Myocyte (in vitro differentiated cells): ENCODE measurements at regions not wholly inside any gene's neighbourhood (a gene's known extent, or its start where the extent isn't known, plus 50 kb on each side); places are given as distances from the start of the nearest gene placed in this dataset.
"Not testable (repeated sequence)": the region's sequence is repeated elsewhere in the genome, so short reads cannot be mapped to it uniquely, and the experiment has no call there.

Source experiments
- DNase-seq: peaks from one replicate; pipeline ENCODE4 v3.0.0-alpha.2; 2012; ENCODE audit warnings: low read depth

- DNase-seq, result no peak
Measured at GRCh38 chr5:24235946-24236345, 408.8 kb downstream of the CDH10 start.

GRCh38 chr5:24245821-24246220 lies 399.0 kb downstream of the CDH10 start:
- no peak for DNase-seq

DNA sequence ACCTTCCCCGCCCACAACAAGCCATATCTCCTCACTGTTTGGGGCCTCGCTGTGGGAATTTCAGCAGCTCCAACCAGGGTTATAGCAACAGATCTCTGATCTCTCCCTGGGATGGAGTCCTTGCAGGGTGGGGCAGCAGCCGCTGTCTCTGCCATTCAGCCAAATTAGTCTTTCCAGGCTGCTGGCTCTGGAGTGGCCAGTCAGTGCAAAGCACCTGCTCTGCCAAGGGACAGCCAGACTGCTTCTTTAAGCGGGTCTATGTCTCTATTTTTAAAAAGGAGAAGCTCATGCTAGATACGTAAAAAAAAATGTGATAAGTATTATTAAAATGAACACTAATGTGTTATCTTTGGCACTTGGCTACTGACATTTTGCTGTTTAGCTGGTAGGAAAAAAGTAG lies 380.2 kb downstream of the CDH10 start:
- no peak for DNase-seq

GRCh38 chr5:24265306-24265705 lies 379.5 kb downstream of the CDH10 start:
- DNase-seq, result no peak

GRCh38 chr5:24268482-24269056 lies 376.2 kb downstream of the CDH10 start:
- DNase-seq, result no peak

GRCh38 chr5:24271702-24272118 lies 373.1 kb downstream of the CDH10 start:
- not testable (repeated sequence) for DNase-seq

GRCh38 chr5:24272741-24273140 lies 372.0 kb downstream of the CDH10 start:
- no peak for DNase-seq

- DNase-seq, result no peak
Measured at GRCh38 chr5:24280215-24280614, 364.6 kb downstream of the CDH10 start.

DNA sequence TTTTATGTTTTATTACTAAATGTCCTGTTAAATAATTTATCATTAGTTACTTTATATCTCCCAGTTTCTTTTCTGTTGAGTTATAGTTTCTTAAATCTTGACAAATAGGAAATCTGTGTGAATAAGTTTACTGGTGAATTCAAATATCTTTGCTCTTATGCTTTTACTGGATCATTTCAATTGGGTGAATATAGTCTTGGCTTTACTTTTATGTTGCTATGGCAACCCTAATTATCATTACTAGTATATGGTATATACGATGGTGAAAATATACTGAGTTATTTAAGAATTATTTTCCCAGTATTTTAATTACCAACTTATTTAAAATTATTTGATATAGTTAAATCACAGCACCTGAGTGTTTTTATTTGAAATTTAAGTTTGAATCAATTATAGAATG lies 363.0 kb downstream of the CDH10 start:
- DNase-seq, result no peak

GRCh38 chr5:24289582-24290335 lies 355.0 kb downstream of the CDH10 start:
- DNase-seq, result no peak

GRCh38 chr5:24290536-24290935 lies 354.2 kb downstream of the CDH10 start:
- no peak for DNase-seq

DNA sequence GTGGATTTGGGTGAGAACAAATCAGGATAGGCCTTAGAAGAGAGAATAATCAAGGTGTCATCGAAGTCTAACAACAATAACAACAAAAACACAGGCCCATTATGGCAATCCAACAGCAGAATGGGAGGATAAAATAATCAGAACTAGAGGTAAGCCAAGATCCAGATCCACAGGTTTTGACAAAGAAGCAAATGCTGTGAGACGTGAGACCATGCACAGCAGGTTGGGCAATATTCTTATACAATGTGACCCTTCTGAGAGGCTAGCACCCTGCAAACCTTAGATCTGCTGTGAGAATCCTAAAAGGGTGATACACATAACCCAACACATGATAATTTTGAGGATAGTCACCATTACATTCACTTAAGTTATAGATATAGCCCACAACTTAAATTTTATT lies 352.9 kb downstream of the CDH10 start:
- no peak for DNase-seq

- no peak for DNase-seq
Measured at GRCh38 chr5:24294333-24294732, 350.4 kb downstream of the CDH10 start.

DNA sequence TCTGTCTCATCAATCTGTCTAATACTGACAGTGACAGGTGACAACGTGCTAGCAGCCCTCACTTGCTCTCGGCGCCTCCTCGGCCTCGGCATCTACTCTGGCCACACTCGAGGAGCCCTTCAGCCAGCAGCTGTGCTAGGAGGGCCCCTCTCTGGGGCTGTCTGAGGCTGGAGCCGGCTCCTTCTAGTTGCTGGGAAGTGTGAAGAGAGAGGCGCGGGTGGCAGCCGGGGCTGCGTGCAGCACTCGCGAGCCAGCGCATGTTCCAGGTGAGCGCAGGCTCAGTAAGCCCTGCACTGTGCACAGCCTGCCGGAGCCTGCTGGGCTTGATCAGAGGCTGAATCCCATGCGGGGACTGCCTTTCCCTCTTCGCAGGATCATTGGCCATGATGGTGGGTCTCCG lies 330.7 kb downstream of the CDH10 start:
- no peak for DNase-seq

GRCh38 chr5:24320643-24321042 lies 324.1 kb downstream of the CDH10 start:
- DNase-seq, result no peak

- DNase-seq, result no peak
Measured at GRCh38 chr5:24325306-24325832, 319.4 kb downstream of the CDH10 start.

DNA sequence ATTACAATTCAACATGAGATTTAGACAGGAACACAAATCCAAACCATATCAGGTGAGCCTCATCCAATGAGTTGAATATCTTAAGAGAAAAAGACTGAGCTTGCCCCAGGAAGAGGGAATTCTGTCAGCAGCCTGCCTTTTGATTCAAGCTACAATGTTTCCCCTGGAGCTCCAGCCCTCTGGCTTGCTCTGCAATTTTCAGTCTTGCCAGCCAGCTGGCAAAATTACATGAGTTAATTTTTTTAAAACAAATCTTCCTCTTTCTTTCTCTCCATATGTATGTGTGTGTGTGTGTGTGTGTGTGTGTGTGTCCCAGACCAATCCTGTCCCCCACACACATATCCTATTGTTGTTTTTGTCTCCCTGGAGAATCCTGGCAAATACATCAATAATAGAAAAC lies 313.2 kb downstream of the CDH10 start:
- no peak for DNase-seq

- no peak for DNase-seq
Measured at GRCh38 chr5:24347158-24347557, 297.6 kb downstream of the CDH10 start.

DNA sequence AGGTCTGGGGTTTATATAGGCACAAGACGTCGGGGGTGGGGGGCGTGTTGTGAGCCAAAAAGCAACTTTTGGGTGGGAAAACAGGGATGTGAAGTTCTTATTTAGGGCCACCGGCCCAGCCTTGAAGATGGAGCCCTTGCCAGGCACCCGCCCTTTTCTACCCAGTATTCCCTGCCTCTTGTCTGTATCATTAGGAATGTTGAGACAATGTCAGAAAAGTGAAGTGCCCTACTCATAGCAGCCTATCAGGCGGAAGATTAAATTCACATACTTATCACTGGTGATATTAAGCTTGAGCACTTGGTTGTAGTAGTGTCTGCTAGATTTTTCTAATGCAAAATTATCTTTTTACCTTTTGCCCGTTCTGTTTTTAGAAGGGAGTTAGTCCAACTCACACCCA lies 293.5 kb downstream of the CDH10 start:
- DNase-seq, result no peak

GRCh38 chr5:24353016-24353415 lies 291.8 kb downstream of the CDH10 start:
- no peak for DNase-seq

GRCh38 chr5:24353611-24354010 lies 291.2 kb downstream of the CDH10 start:
- no peak for DNase-seq

DNA sequence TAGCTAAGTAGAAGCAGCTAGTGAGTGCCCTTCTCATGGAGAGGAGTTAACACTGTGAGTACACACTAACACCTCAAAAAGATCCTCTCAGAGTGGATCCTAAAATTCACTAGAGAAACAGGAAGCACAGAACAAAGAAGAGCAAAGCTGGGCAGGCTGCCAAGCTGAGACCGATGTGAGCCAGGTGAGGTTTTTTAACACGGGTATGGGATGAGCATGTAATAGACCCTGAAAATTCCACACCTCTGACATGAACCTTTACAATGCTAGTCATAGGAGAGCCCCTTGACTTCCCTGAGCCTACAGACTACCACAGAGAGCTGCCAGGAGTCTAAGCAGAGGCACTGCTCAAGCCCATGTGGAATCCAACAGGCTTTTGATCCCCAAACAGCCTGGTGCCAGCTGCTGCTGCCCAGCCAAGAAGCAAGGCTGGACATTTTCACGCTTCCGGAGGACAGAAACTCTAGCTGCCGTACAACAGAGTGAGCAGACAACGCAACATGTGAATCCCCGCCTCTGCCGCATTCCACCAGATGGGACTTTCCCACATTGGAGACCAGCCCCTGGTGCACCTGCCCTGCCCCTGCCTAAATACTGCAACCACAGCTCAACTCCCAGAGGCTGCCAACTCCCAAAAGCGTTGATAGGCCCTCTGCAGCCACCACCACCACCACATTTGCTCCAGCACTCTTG lies 280.8 kb downstream of the CDH10 start:
- DNase-seq, result no peak
